ENCODE measurements at regions not wholly inside any gene's neighbourhood (a gene's known extent, or its start where the extent isn't known, plus 50 kb on each side); places are given as distances from the start of the nearest gene placed in this dataset.
A peak's percentile ranks its signal among the peaks of the same experiment; 100 is the strongest.

DNA sequence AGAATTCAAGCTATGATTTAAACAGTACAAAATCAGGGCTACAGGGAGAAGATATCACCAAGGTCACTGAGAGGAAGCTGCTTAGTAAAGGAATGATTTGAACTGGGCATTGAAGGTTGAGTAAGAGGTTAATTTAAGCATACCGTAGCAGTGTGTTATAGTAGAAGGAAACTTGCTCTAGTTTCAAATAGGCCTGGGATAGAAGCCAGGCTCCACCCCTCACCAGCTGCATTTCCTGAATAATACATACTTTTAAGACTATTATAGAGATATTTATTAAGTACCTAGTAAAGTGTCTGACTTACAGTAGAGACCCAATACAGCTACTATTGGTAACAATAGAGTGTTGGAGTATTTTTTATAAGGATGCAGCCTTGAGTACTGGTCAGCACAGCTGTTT, 118.0 kb upstream of the GLRA2 start:
- no peak overlapping the region for H3K4me2 ChIP-seq (ENCODE audit: low read length)
- intact Hi-C loops (cut with micrococcal nuclease) = no loop called here
- H3K9me2 ChIP-seq (replicated peaks; ENCODE audit: low read length) = no peaks in the 10 kb centered on the region
- H3K79me2 ChIP-seq (ENCODE audit: low read length) = no peaks in the 10 kb centered on the region
- no peak overlapping the region for H2AFZ ChIP-seq (ENCODE audit: low read length)
- ChIA-PET CTCF (no interaction called here), POLR2A (ENCODE audit: unreplicated experiment) (no interaction called here)
- no peaks in the 10 kb centered on the region for H3K36me3 ChIP-seq (ENCODE audit: low read depth, low read length)
- no TSS peak for BruUV-seq (replicated peaks)
- H3K9me3 ChIP-seq (ENCODE audit: low read length) = no peaks in the 10 kb centered on the region
- H3F3A ChIP-seq (ENCODE audit: low read length, unreplicated experiment) = no peaks in the 10 kb centered on the region
- no peaks in the 10 kb centered on the region for H4K20me1 ChIP-seq (ENCODE audit: low read length)
- H3K4me3 ChIP-seq (ENCODE audit: low read length) = no peak overlapping the region
- no peak overlapping the region for H3K27ac ChIP-seq (ENCODE audit: low read length)
- no peak overlapping the region for H3K9ac ChIP-seq (ENCODE audit: low read length)
- no peaks in the 10 kb centered on the region for H3K27me3 ChIP-seq (ENCODE audit: low read length)
- ATAC-seq = no peak
- TF ChIP-seq EZH2phosphoT487 (IDR thresholded peaks at IDR 0.05; ENCODE audit: borderline replicate concordance, low read length) = no peak
- TF ChIP-seq EZH2 (IDR thresholded peaks at IDR 0.05; ENCODE audit: low read length, unreplicated experiment) = no peak
- no peak for TF ChIP-seq CTCF (conservative IDR thresholded peaks at IDR 0.05; ENCODE audit: low read depth, low read length)
- H3K4me1 ChIP-seq (ENCODE audit: insufficient read depth, low read length) = peaks cover 6% of the 10 kb centered on the region
- DNase-seq = no peak

- Histone ChIP-seq H4K20me1 (ENCODE audit: low read length) (no peaks in the 10 kb centered on the region), H3F3A (ENCODE audit: low read length, unreplicated experiment) (no peaks in the 10 kb centered on the region), H2AFZ (ENCODE audit: low read length) (no peak overlapping the region), H3K4me2 (ENCODE audit: low read length) (peak overlapping the region; percentile 63), H3K27me3 (ENCODE audit: low read length) (no peaks in the 10 kb centered on the region), H3K36me3 (ENCODE audit: low read depth, low read length) (no peaks in the 10 kb centered on the region), H3K27ac (ENCODE audit: low read length) (0 out of 2 replicates have a peak overlapping the region, but pooled peaks have one; percentile 16), H3K4me1 (ENCODE audit: insufficient read depth, low read length) (peaks cover 6% of the 10 kb centered on the region), H3K9me3 (ENCODE audit: low read length) (no peaks in the 10 kb centered on the region), H3K79me2 (ENCODE audit: low read length) (no peaks in the 10 kb centered on the region), H3K4me3 (ENCODE audit: low read length) (no peak overlapping the region), H3K9ac (ENCODE audit: low read length) (no peak overlapping the region), H3K9me2 (replicated peaks; ENCODE audit: low read length) (no peaks in the 10 kb centered on the region)
- intact Hi-C loops (cut with micrococcal nuclease) = no loop called here
- BruUV-seq (replicated peaks) = no TSS peak
- ATAC-seq (peak; percentile 22; the same call in 1 of the 2 replicates), DNase-seq (peak; percentile 82)
- TF ChIP-seq CTCF (conservative IDR thresholded peaks at IDR 0.05; ENCODE audit: low read depth, low read length) = no peak
- TF ChIP-seq EZH2 (IDR thresholded peaks at IDR 0.05; ENCODE audit: low read length, unreplicated experiment) = no peak
- TF ChIP-seq EZH2phosphoT487 (IDR thresholded peaks at IDR 0.05; ENCODE audit: borderline replicate concordance, low read length) = no peak
- ChIA-PET POLR2A (ENCODE audit: unreplicated experiment) (no interaction called here), CTCF (no interaction called here)
These were observed 120.0 kb upstream of the GLRA2 start for GRCh38 chrX:14409341-14409740.

GRCh38 chrX:14406225-14406624, 123.1 kb upstream of the GLRA2 start:
- CTCF ChIA-PET = no interaction called here
- H3K27ac ChIP-seq (ENCODE audit: low read length) = no peak overlapping the region
- no peaks in the 10 kb centered on the region for H3K9me2 ChIP-seq (replicated peaks; ENCODE audit: low read length)
- no peak overlapping the region for H3K4me3 ChIP-seq (ENCODE audit: low read length)
- H3K79me2 ChIP-seq (ENCODE audit: low read length) = no peaks in the 10 kb centered on the region
- no peak for ATAC-seq
- H3F3A ChIP-seq (ENCODE audit: low read length, unreplicated experiment) = no peaks in the 10 kb centered on the region
- peaks cover 6% of the 10 kb centered on the region for H3K4me1 ChIP-seq (ENCODE audit: insufficient read depth, low read length)
- H4K20me1 ChIP-seq (ENCODE audit: low read length) = no peaks in the 10 kb centered on the region
- intact Hi-C loops (cut with micrococcal nuclease) = no loop called here
- H3K9me3 ChIP-seq (ENCODE audit: low read length) = no peaks in the 10 kb centered on the region
- no TSS peak for BruUV-seq (replicated peaks)
- POLR2A ChIA-PET (ENCODE audit: unreplicated experiment) = no interaction called here
- no peaks in the 10 kb centered on the region for H3K27me3 ChIP-seq (ENCODE audit: low read length)
- no peak overlapping the region for H3K9ac ChIP-seq (ENCODE audit: low read length)
- no peaks in the 10 kb centered on the region for H3K36me3 ChIP-seq (ENCODE audit: low read depth, low read length)
- no peak overlapping the region for H3K4me2 ChIP-seq (ENCODE audit: low read length)
- DNase-seq = no peak
- TF ChIP-seq CTCF (conservative IDR thresholded peaks at IDR 0.05; ENCODE audit: low read depth, low read length) = no peak
- TF ChIP-seq EZH2 (IDR thresholded peaks at IDR 0.05; ENCODE audit: low read length, unreplicated experiment) = no peak
- no peak for TF ChIP-seq EZH2phosphoT487 (IDR thresholded peaks at IDR 0.05; ENCODE audit: borderline replicate concordance, low read length)
- no peak overlapping the region for H2AFZ ChIP-seq (ENCODE audit: low read length)
